Neural cell (in vitro differentiated cells): ENCODE measurements at regions not wholly inside any gene's neighbourhood (a gene's known extent, or its start where the extent isn't known, plus 50 kb on each side); places are given as distances from the start of the nearest gene placed in this dataset.
"Not testable (repeated sequence)": the region's sequence is repeated elsewhere in the genome, so short reads cannot be mapped to it uniquely, and the experiment has no call there.

Experiments used
- H2AFZ ChIP-seq: fragments of 200-600, 300-800 bp; sonication (generic), shearing (Covaris generic); 2 replicates; pipeline ENCODE4 v1.6.0; 2014; ENCODE audit warnings: low read depth, mild to moderate bottlenecking, antibody characterized with exemption, low read length, moderate library complexity
- H3F3A ChIP-seq: fragments of 200-600 bp; shearing (Covaris generic); 2 replicates; pipeline ENCODE4 v1.6.1; 2016; ENCODE audit warnings: mild to moderate bottlenecking, moderate library complexity, mixed read lengths, antibody characterized with exemption, low read length; ENCODE audit not compliant: insufficient read depth, poor library complexity, severe bottlenecking
- H3K27ac ChIP-seq: fragments of 200-600, 300-800 bp; sonication (generic), shearing (Covaris generic); 2 replicates; pipeline ENCODE4 v1.5.1; 2014; ENCODE audit warnings: mild to moderate bottlenecking, low read length, moderate library complexity
- H3K27me3 ChIP-seq: fragments of 300-800, 200-600 bp; sonication (generic), shearing (Covaris generic); 2 replicates; pipeline ENCODE4 v1.6.0; 2014; ENCODE audit warnings: mild to moderate bottlenecking, low read depth, low read length, moderate library complexity; ENCODE audit not compliant: insufficient read depth
- H3K36me3 ChIP-seq: fragments of 300-800, 200-600 bp; sonication (generic), shearing (Covaris generic); 2 replicates; pipeline ENCODE4 v1.5.1; 2014; ENCODE audit warnings: mild to moderate bottlenecking, antibody characterized with exemption, low read length, moderate library complexity; ENCODE audit not compliant: insufficient read depth
- H3K4me2 ChIP-seq: fragments of 300-800, 200-600 bp; sonication (generic), shearing (Covaris generic); 2 replicates; pipeline ENCODE4 v1.6.0; 2014; ENCODE audit warnings: mild to moderate bottlenecking, low read length
- H3K4me3 ChIP-seq: fragments of 300-800, 200-600 bp; sonication (generic), shearing (Covaris generic); 2 replicates; pipeline ENCODE4 v1.5.1; 2014; ENCODE audit warnings: mild to moderate bottlenecking, low read length, moderate library complexity
- H3K79me2 ChIP-seq: fragments of 200-600 bp; shearing (Covaris generic); replicated peaks from 2 replicates; pipeline ENCODE4 v1.6.0; 2014; ENCODE audit warnings: mild to moderate bottlenecking, low read length, moderate library complexity; ENCODE audit not compliant: insufficient read depth
- H3K9ac ChIP-seq: fragments of 300-800, 200-600 bp; sonication (generic), shearing (Covaris generic); 2 replicates; pipeline ENCODE4 v1.6.1; 2016; ENCODE audit warnings: mild to moderate bottlenecking, low read length, mixed read lengths
- H3K9me2 ChIP-seq: fragments of 200-600 bp; shearing (Covaris generic); 2 replicates; pipeline ENCODE4 v1.6.1; 2016; ENCODE audit warnings: mild to moderate bottlenecking, low read length, mixed read lengths; ENCODE audit not compliant: insufficient read depth
- H3K9me3 ChIP-seq: fragments of 200-600, 300-800 bp; sonication (generic), shearing (Covaris generic); 2 replicates; pipeline ENCODE4 v1.6.1; 2016; ENCODE audit warnings: mild to moderate bottlenecking, mixed run types, low read length, moderate library complexity, mixed read lengths
- H4K20me1 ChIP-seq: fragments of 200-600 bp; shearing (Covaris generic); 2 replicates; pipeline ENCODE4 v1.6.1; 2016; ENCODE audit warnings: mild to moderate bottlenecking, mixed run types; ENCODE audit not compliant: insufficient read depth
- EP300 ChIP-seq: fragments of 450-650 bp; conservative IDR thresholded peaks from 2 replicates; pipeline ENCODE4 v1.6.1; 2014; ENCODE audit warnings: antibody characterized with exemption, mild to moderate bottlenecking, moderate library complexity; ENCODE audit not compliant: poor library complexity, severe bottlenecking
- EZH2 ChIP-seq: fragments of 200-600, 300-800 bp; shearing (Covaris generic), sonication (generic); IDR thresholded peaks from 2 replicates; pipeline ENCODE4 v1.6.1; 2014; ENCODE audit warnings: antibody characterized with exemption, low read length, borderline replicate concordance, mild to moderate bottlenecking; ENCODE audit not compliant: insufficient read depth, poor library complexity, severe bottlenecking
- MXI1 ChIP-seq: fragments of 450-650 bp; conservative IDR thresholded peaks from 2 replicates; pipeline ENCODE4 v1.6.1; 2014; ENCODE audit warnings: antibody characterized with exemption, mild to moderate bottlenecking; ENCODE audit not compliant: poor library complexity, severe bottlenecking
- POLR2AphosphoS5 ChIP-seq: IDR thresholded peaks from 2 replicates; pipeline ENCODE4 v1.6.1; 2012
- RAD21 ChIP-seq: fragments of 450-650 bp; conservative IDR thresholded peaks from 2 replicates; pipeline ENCODE4 v1.6.1; 2014; ENCODE audit warnings: antibody characterized with exemption, mild to moderate bottlenecking, moderate library complexity
- SMC3 ChIP-seq: fragments of 450-650 bp; conservative IDR thresholded peaks from 2 replicates; pipeline ENCODE4 v1.6.1; 2014; ENCODE audit warnings: antibody characterized with exemption, mild to moderate bottlenecking, moderate library complexity; ENCODE audit not compliant: poor library complexity
- TAF1 ChIP-seq: IDR thresholded peaks from 2 replicates; pipeline ENCODE4 v1.6.1; 2012; ENCODE audit warnings: low read depth
- TF ChIP-seq, protein P1 (sequence below): IDR thresholded peaks from 2 replicates; pipeline ENCODE4 v1.6.1; 2012; ENCODE audit warnings: borderline replicate concordance
- TF ChIP-seq, protein P2 (sequence below): fragments of 450-650 bp; IDR thresholded peaks from 2 replicates; pipeline ENCODE4 v1.5.1; 2014; ENCODE audit warnings: antibody characterized with exemption, mild to moderate bottlenecking, moderate library complexity; ENCODE audit not compliant: poor library complexity, severe bottlenecking

DNA sequence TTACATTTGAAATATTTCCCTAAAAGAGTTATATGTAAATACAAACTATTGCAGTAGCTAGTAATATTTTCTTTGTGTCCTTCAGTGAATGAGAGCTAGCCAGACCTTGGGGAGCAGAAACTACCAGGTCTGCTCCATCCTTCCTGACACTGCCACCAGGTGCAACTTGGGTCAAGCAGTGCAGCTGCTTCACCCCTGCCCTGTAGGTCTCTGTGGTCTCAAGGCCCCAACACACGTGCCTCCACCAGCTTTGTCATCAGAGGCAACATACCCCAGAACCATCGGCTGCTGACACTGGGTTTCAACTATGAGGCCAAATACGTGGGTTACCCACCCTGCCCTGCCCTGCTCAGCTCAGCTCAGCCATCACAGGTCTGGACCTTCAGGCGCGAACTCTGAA, 181.6 kb downstream of the FCRL5 start:
- Histone ChIP-seq H3K36me3 (no peaks in the 10 kb centered on the region), H3K9me2 (no peaks in the 10 kb centered on the region), H3F3A (no peaks in the 10 kb centered on the region), H3K79me2 (no peaks in the 10 kb centered on the region), H3K27ac (no peak overlapping the region), H3K4me3 (no peak overlapping the region), H2AFZ (no peak overlapping the region), H3K27me3 (no peaks in the 10 kb centered on the region), H3K9ac (no peak overlapping the region), H4K20me1 (no peaks in the 10 kb centered on the region), H3K9me3 (no peaks in the 10 kb centered on the region), H3K4me2 (no peak overlapping the region)
- TF ChIP-seq RAD21 (no peak), MXI1 (no peak), POLR2AphosphoS5 (no peak), EP300 (no peak), SMC3 (no peak), TAF1 (no peak), EZH2 (no peak)
- TF ChIP-seq, protein P1, sequence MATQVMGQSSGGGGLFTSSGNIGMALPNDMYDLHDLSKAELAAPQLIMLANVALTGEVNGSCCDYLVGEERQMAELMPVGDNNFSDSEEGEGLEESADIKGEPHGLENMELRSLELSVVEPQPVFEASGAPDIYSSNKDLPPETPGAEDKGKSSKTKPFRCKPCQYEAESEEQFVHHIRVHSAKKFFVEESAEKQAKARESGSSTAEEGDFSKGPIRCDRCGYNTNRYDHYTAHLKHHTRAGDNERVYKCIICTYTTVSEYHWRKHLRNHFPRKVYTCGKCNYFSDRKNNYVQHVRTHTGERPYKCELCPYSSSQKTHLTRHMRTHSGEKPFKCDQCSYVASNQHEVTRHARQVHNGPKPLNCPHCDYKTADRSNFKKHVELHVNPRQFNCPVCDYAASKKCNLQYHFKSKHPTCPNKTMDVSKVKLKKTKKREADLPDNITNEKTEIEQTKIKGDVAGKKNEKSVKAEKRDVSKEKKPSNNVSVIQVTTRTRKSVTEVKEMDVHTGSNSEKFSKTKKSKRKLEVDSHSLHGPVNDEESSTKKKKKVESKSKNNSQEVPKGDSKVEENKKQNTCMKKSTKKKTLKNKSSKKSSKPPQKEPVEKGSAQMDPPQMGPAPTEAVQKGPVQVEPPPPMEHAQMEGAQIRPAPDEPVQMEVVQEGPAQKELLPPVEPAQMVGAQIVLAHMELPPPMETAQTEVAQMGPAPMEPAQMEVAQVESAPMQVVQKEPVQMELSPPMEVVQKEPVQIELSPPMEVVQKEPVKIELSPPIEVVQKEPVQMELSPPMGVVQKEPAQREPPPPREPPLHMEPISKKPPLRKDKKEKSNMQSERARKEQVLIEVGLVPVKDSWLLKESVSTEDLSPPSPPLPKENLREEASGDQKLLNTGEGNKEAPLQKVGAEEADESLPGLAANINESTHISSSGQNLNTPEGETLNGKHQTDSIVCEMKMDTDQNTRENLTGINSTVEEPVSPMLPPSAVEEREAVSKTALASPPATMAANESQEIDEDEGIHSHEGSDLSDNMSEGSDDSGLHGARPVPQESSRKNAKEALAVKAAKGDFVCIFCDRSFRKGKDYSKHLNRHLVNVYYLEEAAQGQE, result no peak
- TF ChIP-seq, protein P2, sequence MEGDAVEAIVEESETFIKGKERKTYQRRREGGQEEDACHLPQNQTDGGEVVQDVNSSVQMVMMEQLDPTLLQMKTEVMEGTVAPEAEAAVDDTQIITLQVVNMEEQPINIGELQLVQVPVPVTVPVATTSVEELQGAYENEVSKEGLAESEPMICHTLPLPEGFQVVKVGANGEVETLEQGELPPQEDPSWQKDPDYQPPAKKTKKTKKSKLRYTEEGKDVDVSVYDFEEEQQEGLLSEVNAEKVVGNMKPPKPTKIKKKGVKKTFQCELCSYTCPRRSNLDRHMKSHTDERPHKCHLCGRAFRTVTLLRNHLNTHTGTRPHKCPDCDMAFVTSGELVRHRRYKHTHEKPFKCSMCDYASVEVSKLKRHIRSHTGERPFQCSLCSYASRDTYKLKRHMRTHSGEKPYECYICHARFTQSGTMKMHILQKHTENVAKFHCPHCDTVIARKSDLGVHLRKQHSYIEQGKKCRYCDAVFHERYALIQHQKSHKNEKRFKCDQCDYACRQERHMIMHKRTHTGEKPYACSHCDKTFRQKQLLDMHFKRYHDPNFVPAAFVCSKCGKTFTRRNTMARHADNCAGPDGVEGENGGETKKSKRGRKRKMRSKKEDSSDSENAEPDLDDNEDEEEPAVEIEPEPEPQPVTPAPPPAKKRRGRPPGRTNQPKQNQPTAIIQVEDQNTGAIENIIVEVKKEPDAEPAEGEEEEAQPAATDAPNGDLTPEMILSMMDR, result no peak

DNA sequence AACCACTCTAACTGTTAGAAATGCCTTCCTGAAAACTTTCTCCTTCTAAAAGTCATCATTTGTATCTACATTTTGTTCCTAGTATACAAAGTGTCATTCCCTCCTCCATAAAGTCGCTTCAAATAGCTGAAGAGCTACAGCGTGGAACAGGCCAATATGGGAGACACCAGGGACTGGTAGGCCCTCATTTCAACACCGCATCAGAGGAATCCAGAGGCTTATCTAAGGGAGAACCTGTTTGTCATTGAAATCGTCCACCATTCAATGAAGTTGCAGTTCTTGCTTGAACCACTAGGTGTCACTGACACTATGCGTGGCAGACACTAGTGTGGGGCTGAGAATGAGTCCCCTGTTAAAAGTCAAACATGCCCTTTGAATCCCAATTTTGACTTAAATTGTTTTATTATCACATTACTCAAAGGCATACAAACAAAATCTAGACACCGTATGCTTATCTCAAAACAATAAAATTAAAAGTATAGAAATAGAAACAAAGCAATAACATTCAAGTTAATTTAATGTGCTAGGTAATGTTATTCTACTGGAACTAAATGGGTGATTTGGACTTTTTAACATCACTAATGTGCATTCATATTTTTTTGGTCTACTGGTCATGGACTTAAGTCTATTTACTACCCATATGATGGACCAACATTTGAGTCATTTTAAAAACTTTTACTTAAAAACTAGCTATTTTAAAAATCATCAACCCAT, 182.3 kb downstream of the FCRL5 start:
- H3K9me2 ChIP-seq, result no peaks in the 10 kb centered on the region
- H3K9ac ChIP-seq, result no peak overlapping the region
- no peak overlapping the region for H3K4me3 ChIP-seq
- H3K79me2 ChIP-seq, result no peaks in the 10 kb centered on the region
- H3F3A ChIP-seq, result no peaks in the 10 kb centered on the region
- no peaks in the 10 kb centered on the region for H3K9me3 ChIP-seq
- no peak overlapping the region for H3K27ac ChIP-seq
- H3K36me3 ChIP-seq, result no peaks in the 10 kb centered on the region
- TF ChIP-seq, protein P1, result no peak
- TF ChIP-seq SMC3 (peak; percentile 85), POLR2AphosphoS5 (no peak), RAD21 (peak; percentile 80), MXI1 (no peak)
- TF ChIP-seq, protein P2, result peak; percentile 90
- no peak overlapping the region for H2AFZ ChIP-seq
- H3K4me2 ChIP-seq, result no peak overlapping the region
- no peaks in the 10 kb centered on the region for H3K27me3 ChIP-seq
- no peaks in the 10 kb centered on the region for H4K20me1 ChIP-seq

DNA sequence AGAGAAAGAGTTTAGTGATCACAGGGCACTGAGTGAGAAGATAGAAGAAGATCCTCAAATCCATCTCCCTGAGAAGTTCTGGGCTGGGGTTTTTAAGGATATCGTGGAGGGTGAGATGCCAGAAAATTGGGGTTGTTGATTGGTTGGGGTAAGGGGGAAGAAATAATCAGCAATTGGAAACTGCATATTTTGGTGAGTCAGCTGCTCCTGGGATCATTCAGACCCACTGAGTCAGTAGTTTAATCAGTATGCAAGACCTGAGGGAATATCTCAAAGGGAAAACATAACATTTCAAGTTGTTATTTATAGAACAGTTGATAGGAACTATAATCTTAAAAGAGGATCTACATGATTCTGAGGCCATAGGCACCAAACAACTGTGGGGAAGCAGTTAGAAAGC, 183.4 kb downstream of the FCRL5 start:
- H2AFZ ChIP-seq, H3F3A ChIP-seq, H3K4me3 ChIP-seq, H3K27ac ChIP-seq, H3K27me3 ChIP-seq, H3K4me2 ChIP-seq, H3K9ac ChIP-seq, H4K20me1 ChIP-seq, H3K79me2 ChIP-seq, H3K9me3 ChIP-seq, H3K9me2 ChIP-seq, H3K36me3 ChIP-seq: not testable (repeated sequence)
